ENCODE measurements at regions not wholly inside any gene's neighbourhood (a gene's known extent, or its start where the extent isn't known, plus 50 kb on each side); places are given as distances from the start of the nearest gene placed in this dataset.

DNA sequence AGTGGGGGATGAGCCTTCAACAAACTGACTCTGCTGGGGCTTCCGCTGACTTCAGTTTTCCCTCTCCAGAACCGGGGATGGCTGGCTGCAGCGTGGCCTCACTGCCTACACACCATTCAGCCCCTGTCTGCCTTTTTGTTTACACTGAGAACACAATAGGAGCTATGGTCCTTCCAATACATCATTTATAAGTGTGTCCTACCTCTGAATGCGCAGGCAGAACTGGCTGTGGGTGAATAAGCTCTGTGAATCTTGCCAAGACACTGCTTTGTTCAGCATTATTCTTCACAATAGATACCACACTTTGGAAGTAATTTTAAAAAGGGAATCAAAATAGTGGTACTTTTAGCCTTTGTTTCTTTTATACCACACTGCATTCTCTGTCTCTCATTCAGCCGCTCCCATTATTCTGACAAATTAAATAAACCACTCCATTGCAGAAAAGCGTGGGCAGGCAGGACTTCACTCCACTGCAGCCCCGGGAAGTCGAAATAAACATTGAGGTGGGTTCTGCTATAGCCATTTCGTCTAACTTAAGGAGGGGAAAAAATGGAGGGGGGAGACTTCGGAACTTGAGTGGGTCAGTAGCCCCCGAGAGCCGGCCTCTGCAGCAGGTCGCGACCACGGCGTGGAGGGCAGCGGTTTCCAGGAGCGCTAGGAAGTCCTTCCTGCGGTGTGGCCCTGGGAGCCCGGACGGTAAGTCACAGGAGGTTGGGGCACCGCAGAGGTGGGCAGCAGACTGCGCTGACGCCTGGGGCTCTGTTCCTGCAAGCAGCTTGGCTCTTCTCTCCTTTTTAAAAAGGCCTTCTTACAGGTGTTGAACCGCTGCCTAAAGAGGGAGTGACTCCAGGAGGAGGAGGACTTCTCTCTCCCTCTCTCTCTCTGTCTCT is 94.8 kb upstream of the SOX1 start:
- DNase-seq, result no peak

DNA sequence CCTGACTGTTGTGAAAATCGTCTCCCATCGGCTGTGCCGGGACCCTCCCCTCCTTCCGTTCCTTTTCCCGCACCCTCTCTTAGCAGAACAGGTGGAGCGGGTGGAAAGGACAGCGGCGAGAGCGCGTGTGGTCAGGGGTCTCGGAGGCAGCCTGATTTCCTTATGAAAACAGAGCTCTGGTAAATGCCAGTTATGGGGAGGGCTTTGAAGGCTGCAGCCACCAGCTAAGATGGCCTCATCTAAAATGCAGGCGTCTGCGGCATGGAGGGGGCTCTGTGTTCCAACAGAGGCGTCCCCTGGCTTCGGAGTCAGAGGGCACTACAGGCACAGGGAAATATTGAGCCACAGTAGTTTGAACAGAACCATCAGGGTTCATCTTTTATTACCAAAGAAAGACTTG is 93.8 kb upstream of the SOX1 start:
- DNase-seq, result no peak

DNA sequence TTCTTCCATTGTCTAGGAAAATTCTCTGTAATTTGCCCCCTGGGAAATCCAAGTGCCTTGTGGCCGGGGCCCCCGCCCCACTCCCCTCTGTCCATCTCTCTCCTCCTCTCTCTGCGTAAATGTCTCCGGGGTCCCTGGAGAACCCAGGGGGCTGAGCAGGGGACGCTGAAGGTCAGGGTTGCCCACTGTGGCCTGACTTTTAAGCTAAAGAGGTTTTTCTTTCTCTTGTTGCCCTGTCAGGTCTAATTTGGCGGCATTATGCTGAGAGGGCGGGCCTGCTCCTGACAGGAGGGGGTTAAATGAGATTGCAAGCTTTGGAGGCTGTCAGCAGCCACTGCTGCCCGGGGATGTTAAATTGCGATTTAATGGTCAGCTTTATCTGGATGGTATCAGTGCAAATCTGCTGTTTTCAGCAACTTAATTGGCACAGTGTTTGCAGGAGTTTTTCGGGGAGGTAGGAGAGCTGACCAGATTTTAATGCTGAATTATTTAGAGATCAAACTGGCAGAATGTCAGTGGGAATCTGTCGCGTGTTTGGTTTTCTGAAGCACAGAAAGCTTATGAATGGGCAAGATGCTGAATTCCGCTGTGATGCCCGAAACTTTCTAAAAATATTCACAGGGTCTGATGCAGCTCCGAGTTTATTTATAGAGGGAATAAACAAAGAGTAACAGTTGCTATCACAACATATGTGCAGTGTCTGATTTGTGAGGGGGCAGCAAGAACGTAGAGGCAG is 93.2 kb upstream of the SOX1 start:
- no peak for DNase-seq

DNA sequence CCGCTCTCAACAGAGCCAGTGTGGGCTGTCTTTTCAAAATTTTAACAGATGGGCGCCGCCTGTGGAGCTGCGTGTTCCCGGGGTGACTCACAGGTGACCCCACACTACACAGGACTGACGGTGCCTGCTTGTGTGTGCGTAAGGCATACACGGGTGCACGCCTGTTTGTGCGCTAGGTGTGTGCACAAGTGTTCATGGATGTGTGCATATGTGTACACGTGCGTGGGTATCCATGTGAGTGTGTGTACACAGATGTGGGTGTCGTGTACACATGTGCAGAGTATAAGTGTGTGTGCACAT is 92.7 kb upstream of the SOX1 start:
- DNase-seq, result peak in 1 of 2 experiments; percentile 5

DNA sequence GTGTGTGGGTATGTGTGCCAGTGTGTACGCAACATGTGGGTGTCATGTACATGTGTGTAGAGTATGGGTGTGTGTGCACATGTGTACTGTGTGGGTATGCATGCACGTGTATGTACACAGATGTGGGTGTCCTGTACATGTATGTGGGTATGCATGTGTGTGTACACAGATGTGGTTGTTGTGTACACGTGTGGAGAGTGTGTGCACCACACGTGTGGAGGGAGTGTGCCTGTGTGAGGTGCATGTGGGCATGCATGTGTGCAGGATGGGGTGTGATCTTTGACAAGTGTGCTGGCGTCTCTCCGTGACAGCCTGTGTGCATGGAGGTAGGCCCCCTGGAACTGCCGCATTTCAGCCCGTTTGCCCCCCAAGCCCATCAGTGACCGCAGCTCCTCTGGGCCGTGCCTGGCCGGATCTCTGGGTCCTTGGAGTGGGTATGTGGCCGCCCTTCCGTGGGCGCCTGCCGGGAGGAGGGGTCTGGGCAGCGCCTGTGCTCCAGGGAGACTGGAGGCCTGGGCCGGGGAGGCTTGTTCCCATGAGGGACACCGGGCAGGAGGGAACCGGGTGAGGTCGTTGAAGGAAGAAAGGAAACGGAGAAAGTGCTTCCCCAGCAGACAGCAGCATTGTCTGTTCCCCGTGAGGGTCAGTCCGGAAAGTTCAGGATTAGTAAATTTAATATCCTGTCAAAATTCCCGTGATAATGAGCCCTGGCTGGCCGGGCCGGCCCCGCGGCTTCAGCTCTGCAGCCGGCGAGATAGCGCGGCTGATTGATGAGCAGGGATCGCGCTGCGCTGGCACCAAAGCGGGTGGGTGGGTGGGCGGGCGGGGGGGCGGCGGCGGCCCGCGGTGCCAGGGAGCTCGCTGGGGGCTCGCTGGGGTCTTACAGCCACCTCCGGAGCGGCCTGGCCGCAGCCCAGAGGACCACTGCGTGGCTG is 91.1 kb upstream of the SOX1 start:
- no peak for DNase-seq

DNA sequence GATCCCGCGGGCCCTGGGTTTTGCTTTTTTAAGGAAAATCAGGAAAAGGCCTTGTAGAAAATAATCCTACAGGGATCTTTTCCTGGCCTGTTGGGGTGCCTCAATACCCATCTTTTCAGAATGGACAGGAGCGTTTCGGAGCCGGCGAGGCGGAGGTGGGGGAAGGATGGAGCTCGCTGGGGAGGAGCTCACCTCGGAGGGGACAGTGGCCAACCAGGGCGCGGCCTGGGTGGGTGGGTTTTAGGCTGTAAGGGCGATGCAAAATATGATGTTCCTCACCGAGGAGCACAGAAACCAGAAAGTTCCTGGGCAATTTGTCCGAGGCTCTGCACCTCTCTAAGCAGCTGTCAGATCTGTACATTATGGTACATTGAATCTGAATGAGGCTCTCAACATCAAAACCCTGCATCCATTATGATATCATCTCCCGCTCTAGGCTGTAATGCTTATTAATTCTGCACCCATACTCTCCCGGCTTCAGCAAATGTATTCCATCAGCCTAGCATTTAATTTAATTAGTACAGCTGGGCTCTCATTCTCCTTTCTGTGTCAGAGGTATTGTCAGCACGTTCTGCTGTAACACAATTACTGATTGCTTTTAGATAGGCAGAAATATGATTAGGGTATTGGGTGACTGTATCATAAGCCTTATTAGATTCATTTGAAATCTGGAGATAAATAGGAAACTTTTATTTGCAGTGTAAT is 90.3 kb upstream of the SOX1 start:
- DNase-seq, result peak in 1 of 2 experiments; percentile 63

DNA sequence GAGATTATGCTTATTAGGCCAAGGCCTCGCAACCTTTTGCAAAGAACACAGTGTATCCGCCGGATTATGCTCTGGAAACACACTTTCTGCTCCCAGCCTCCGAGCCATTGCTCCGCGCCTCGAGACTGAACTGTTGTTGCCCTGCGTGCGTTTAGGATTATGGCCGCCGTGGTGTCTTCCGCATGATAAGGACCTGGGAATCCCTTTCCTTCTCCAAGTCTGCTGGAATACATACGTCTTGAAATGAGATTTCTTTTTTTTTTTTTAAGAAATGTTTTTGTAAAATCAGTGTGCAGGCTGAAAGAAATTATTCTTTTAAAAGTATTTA is 89.8 kb upstream of the SOX1 start:
- DNase-seq, result peak in 1 of 2 experiments; percentile 63

DNA sequence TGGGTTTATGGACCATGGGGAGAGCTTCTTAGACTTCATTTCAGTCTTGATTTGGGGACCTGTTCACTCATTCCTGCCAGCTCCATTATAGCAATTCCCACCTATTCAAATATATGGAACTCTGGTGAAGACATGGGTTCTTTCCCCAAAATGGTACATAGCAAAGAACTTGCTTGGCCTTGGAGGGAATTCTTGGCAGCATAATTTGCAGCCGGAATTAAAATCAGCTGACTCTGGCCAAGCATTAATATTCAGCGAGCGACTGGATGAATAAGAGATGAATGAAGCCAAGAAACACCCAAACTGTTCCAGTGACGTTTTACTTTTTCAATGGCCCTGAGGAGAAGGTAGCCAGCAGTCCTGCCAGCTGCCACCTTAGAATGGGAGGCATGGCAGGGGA is 88.4 kb upstream of the SOX1 start:
- DNase-seq, result no peak

DNA sequence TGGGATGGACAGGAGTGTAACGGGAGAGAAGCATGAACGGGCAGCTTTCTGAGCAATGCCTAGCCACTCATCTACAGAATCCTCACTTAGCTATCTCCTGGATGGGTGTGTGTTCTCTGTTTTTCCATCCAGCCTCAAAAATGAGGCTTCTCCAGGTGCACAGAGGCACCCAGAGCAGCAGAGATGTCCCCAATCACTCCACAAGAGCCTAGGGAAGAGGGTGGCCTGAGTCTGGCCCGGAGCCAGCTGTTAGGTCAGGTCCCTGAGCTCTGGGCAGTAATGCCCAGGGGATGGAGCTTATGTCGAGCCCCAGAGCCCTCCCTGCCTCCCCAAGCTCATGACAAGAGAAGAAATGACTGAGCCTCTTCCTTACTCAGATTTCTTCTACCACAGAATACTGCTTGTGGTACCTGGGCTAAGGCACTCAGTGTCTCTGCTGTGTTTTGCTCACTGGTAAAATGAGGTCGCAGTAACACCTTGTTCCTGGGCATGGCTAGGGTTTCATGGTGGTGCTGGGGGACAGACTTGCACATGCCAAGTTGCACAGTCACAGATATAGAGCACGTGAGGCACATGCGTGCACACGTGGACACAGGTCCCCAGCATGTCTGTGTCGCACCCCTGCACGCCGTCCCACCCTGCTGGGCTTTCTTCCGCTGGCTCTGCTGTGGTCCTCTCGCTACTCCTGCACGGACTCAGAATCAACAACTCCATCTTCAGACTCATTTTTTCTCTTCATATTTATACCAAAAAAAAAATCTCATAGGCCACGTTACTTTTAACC is 86.6 kb upstream of the SOX1 start:
- DNase-seq, result no peak

DNA sequence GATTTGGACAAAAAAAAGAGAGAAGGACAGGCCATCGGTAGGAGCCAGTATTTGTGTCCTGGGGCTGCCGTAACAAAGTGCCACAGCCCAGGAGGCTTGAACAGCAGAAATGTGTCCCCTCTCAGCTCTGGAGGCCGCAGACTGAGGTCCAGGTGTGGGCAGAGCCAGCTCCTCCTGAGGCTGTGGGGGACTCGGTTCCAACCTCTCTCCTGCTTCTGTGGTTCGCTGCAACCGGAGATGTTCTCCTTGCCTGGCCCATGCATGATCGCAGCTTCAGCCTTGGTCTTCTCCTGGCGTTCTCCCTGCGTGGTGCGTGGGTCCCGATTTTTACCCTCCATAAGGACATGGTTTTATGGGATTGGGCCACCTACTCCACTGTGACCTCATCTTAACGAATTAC is 85.9 kb upstream of the SOX1 start:
- DNase-seq, result no peak

DNA sequence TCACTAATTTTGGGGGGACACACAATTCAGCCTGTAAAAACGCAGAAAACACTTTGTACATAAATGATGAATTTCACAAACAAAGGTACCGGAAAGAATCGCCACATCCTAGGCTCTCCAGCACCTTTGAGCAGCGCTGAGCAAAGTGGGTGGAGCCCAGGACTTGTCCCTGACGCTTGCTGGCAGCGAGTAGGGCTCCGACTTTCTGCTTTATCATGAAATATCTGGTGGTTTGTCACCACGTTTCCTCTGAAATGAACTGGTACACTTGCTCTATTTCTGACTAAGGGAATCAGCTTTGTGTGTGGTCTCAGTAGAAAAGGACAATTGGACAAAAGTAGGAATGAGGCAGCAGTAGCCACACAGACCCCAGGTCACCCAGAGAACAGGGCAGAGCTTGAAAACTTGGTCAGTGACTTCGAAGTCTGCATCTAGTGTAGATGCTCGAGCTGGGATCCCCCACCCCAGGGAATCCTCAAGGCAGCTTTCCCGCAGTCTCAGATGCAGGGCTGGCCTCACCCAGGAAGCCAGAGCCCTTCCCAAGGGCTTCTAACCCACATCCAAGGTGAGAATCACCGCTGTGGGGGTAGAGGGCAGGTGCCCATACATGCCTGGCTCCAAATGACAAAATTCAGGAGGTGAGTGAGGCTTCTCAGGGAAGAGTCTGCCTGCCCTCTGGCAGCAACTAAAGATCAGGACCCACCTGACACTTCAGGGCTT is 85.3 kb upstream of the SOX1 start:
- DNase-seq, result no peak

DNA sequence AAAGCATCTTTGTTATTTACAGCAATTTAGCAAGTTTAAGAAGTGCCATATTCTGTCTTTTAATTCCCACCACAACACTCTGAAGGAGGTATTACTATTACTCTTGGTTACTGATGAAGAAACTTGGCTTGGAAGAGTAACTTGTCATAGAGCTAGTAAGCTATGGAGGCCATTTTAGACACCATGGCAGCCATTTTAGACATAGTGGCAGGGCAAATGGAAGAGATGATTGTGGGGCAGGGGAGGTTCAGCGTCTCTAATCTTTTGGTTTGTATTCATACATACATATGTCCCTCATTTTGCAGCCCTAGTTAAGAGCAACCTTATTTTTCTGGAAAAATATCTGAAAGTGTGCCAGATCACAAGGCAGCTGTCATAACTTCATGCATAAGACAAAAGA is 82.6 kb upstream of the SOX1 start:
- DNase-seq, result no peak

DNA sequence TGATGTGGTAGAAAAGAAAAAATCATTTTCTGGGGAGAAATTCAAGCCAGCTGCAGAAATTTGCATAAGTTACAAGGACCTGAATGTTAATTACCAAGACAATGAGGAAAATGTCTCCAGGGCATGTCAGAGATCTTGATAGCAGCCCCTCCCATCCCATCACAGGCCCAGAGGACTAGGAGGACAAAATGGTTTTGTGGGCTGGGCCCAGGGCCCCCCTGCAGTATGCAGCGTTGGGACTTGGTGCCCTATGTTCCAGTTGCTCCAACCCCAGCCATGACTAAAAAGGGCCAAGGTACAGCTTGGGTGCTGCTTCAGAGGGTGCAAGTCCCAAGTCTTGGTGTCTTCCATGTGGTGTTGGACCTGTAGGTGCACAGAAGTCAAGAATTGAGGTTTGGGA is 76.6 kb upstream of the SOX1 start:
- DNase-seq, result no peak

DNA sequence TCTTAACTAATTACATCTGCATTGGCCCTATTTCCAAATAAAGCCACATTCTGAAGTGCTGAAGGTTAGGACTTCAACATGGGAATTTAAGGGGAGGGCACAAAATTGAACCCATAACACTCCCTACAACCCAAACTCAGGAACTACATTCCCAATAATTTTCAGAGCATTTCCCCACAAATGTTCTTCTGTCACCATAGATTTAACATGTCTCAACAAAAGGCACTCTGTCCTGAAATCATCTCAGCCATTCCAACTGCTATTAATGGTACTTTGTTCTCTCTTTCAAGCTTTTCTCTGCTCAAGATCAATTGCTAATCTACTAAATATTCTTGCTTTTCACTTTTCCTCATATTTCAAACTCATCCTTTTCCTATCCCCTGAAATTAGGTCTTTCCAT is 74.0 kb upstream of the SOX1 start:
- no peak for DNase-seq

DNA sequence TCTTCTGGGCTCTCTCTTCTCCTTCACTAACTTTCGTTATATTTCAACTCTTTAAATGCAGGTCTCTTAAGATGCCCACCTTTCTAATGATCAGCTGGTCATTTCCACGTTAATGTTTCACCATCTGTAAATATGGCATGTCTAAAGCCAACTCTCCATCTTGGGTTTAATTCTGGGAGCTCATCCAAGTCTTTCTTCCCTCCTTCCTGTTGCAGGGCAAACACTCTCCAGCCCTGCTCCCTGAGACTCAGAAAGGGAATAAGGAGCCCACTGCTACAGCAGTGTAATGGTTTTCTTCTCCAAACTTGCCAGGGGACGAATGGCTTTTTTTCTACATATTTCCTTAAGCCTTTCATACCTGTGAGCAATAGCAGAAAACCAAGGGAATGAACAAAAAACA is 73.3 kb upstream of the SOX1 start:
- no peak for DNase-seq

DNA sequence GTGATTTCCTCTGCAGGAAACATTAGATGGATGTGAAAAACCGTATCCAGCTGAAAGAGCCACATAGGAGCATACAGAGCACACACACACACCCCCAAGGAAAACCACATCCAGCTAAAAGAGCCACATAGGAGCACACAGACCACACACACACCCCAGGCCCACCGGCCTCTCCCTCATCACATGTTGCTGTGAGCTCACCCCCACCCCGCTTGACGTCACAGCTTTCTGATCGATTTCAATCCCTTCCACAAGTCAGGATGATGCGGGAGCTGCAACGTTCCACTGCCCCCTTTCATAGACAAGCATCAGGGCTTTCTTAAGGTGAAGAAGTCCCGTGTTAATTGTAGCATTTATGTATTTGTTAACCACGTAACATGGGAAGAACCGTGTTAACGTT is 72.4 kb upstream of the SOX1 start:
- no peak for DNase-seq

DNA sequence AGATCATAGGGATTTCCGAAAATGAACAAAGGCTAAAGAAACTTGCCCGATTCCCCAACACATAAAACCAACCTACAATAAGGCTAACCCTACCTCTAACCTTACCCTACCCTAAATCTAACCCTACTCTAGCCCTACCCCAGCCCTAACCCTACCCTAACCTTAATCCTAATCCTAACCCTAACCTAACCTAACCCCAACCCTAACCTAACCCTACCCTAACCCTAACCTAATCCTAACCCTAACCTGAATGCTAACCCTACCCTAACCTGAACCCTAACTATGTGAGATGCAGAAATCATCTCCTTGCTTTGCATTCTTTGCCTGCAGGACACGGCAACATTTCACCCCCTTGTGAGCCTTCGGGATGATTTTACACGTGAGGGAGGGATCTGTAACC is 67.6 kb upstream of the SOX1 start:
- no peak for DNase-seq

DNA sequence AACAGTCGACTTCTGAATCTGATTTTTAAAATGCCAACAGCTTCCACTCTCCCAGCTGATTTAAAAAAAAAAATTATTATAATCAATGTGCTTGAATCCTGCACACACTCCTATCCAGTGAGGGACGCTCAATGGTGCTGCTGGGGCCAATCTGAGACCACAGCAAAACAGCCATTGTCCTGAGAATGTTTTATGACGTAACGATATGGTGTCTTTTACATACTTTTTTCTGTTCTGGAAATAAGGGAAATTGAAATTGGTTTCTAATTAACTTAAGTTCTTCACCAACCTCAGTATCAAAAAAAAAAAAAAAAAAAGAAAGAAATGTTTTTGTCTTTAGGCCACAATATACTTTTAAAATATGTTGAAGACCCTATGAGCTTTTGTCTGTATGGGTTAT is 66.1 kb upstream of the SOX1 start:
- DNase-seq, result no peak

DNA sequence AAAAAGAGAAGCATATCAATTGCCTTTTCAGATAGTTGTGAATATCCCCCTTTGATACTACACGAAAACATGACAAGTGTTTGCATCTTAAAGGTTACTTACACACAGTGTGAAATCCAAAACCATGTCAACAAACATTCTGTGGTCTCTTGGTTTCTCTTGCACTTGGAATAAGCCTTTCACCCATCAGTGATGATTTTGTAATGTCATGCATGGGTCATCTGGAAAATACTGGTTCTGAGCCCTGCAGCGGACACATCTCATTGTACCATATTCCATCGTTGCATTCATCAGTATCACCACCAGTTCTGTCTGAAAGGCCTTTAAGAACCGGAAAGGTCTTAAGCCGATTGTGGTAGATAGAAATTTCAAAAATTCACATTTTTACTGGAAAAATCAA is 65.4 kb upstream of the SOX1 start:
- no peak for DNase-seq

DNA sequence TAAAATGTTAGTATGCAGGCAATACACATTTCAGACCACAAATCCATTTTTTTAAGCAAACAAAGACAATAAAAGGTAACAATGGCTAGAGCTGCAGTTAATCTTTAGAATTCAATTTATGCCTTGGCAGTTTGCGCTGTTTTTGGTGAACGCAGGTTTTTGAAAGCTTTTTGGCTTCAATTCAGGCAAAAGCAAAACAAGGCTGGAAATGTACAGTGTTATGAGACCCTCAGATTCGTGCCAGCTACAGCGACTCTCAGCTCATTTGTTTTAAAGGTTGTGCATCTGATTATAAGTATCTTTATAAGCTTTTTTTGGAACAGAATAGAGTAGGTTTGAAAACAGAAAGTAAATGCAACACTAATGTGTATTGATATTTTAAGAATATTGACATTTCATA is 63.6 kb upstream of the SOX1 start:
- no peak for DNase-seq

DNA sequence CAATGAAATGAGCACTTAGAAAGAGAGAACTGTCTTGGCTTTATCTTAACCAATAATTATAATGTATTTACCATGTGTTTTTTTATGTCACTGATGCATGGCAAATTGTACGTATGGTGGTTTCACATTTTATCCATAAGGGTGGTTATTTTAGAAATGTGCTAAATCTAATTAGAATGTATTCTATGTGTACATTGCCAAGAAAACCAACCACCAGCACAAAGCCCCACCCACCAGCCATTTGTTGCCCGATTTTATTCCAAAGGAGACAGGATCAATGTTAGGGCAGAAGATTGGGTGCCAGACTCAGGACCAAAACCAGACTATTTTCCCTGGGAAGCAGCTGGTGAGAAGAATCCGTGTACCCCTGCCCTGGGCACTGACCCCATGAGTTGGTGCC is 63.0 kb upstream of the SOX1 start:
- no peak for DNase-seq

DNA sequence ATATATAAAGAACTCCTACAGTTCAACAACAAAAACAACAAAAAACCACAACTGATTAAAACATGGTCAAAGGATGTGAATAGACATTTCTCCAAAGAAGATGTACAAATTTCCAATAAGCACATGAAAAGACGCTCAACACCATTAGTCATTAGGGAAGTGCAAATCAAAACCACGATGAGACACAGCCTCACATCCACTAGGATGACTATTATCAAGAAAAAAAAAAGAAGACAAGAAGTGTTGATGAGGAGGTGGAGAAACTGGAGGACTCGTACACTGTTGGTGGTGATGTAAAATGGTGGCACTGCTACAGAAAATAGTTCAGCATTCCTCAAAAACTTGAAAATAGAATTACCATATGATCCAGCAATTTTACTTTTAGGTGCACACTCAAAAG is 61.0 kb upstream of the SOX1 start:
- DNase-seq, result no peak

Measured in NCI-H524 (cell line).